Loucy (cell line): ENCODE measurements at regions not wholly inside any gene's neighbourhood (a gene's known extent, or its start where the extent isn't known, plus 50 kb on each side); places are given as distances from the start of the nearest gene placed in this dataset.

ENCODE experiments used
- H2AFZ ChIP-seq: fragments of 200-600 bp; sonication (generic); 2 replicates; pipeline ENCODE4 v1.6.0; 2016; ENCODE audit warnings: antibody characterized with exemption, mild to moderate bottlenecking, low read length, moderate library complexity
- H3F3A ChIP-seq: fragments of 200-600 bp; 2 replicates; pipeline ENCODE4 v1.6.0; 2016; ENCODE audit warnings: antibody characterized with exemption, low read depth, mild to moderate bottlenecking
- H3K27me3 ChIP-seq: fragments of 200-600 bp; sonication (generic); 2 replicates; pipeline ENCODE4 v1.6.1; 2014; ENCODE audit warnings: low read length, mild to moderate bottlenecking; ENCODE audit not compliant: insufficient read depth, poor library complexity, severe bottlenecking
- H3K36me3 ChIP-seq: fragments of 200-600 bp; sonication (generic); 2 replicates; pipeline ENCODE4 v1.6.1; 2016; ENCODE audit warnings: low read length; ENCODE audit not compliant: insufficient read depth
- H3K4me1 ChIP-seq: fragments of 200-600 bp; sonication (generic); 2 replicates; pipeline ENCODE4 v1.5.1; 2014; ENCODE audit warnings: low read length, mild to moderate bottlenecking; ENCODE audit not compliant: insufficient read depth, poor library complexity, severe bottlenecking
- H3K4me2 ChIP-seq: fragments of 200-600 bp; sonication (generic); 2 replicates; pipeline ENCODE4 v1.6.0; 2014; ENCODE audit warnings: antibody characterized with exemption, low read length, low read depth, mild to moderate bottlenecking; ENCODE audit not compliant: poor library complexity, severe bottlenecking
- H3K4me3 ChIP-seq: fragments of 200-600 bp; sonication (generic); 2 replicates; pipeline ENCODE4 v1.5.1; 2014; ENCODE audit warnings: low read length, mild to moderate bottlenecking, mixed read lengths; ENCODE audit not compliant: poor library complexity, severe bottlenecking
- H3K79me2 ChIP-seq: fragments of 200-600 bp; sonication (generic); 2 replicates; pipeline ENCODE4 v1.6.1; 2014; ENCODE audit warnings: low read length; ENCODE audit not compliant: insufficient read depth
- H3K9ac ChIP-seq: fragments of 200-600 bp; sonication (generic); 2 replicates; pipeline ENCODE4 v1.6.0; 2014; ENCODE audit warnings: mild to moderate bottlenecking, low read depth, low read length, moderate library complexity; ENCODE audit not compliant: poor library complexity, severe bottlenecking
- H3K9me2 ChIP-seq: fragments of 200-600 bp; sonication (generic); replicated peaks from 2 replicates; pipeline ENCODE4 v1.6.1; 2016; ENCODE audit warnings: low read depth, low read length, mixed read lengths
- H3K9me3 ChIP-seq: fragments of 200-600 bp; sonication (generic); 2 replicates; pipeline ENCODE4 v1.6.1; 2014; ENCODE audit warnings: mild to moderate bottlenecking, antibody characterized with exemption, low read length, low read depth; ENCODE audit not compliant: insufficient read depth
- H4K20me1 ChIP-seq: fragments of 200-600 bp; sonication (generic); 2 replicates; pipeline ENCODE4 v1.6.0; 2014; ENCODE audit warnings: antibody characterized with exemption, low read length, mild to moderate bottlenecking; ENCODE audit not compliant: insufficient read depth, poor library complexity, severe bottlenecking
- EZH2phosphoT487 ChIP-seq: fragments of 200-600 bp; IDR thresholded peaks from 2 replicates; pipeline ENCODE4 v1.6.1; 2018; ENCODE audit warnings: antibody characterized with exemption, mild to moderate bottlenecking, moderate library complexity, borderline replicate concordance
- TF ChIP-seq, protein P1 (sequence below): fragments of 200-600 bp; sonication (generic); conservative IDR thresholded peaks from 2 replicates; pipeline ENCODE4 v1.5.1; 2014; ENCODE audit warnings: mild to moderate bottlenecking, antibody characterized with exemption, low read length

GRCh38 chr10:52683776-52684175 lies 88.8 kb downstream of the MBL2 start:
- H3K79me2 ChIP-seq: no peaks in the 10 kb centered on the region
- no peaks in the 10 kb centered on the region for H3K9me2 ChIP-seq
- no peaks in the 10 kb centered on the region for H3K27me3 ChIP-seq
- TF ChIP-seq, protein P1, sequence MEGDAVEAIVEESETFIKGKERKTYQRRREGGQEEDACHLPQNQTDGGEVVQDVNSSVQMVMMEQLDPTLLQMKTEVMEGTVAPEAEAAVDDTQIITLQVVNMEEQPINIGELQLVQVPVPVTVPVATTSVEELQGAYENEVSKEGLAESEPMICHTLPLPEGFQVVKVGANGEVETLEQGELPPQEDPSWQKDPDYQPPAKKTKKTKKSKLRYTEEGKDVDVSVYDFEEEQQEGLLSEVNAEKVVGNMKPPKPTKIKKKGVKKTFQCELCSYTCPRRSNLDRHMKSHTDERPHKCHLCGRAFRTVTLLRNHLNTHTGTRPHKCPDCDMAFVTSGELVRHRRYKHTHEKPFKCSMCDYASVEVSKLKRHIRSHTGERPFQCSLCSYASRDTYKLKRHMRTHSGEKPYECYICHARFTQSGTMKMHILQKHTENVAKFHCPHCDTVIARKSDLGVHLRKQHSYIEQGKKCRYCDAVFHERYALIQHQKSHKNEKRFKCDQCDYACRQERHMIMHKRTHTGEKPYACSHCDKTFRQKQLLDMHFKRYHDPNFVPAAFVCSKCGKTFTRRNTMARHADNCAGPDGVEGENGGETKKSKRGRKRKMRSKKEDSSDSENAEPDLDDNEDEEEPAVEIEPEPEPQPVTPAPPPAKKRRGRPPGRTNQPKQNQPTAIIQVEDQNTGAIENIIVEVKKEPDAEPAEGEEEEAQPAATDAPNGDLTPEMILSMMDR: no peak
- TF ChIP-seq EZH2phosphoT487: no peak
- H3K36me3 ChIP-seq: no peaks in the 10 kb centered on the region
- no peaks in the 10 kb centered on the region for H3K4me1 ChIP-seq
- H3K4me3 ChIP-seq: no peak overlapping the region
- H3K9me3 ChIP-seq: no peaks in the 10 kb centered on the region
- H3K9ac ChIP-seq: no peak overlapping the region
- H3K4me2 ChIP-seq: no peak overlapping the region
- H4K20me1 ChIP-seq: no peaks in the 10 kb centered on the region
- no peak overlapping the region for H2AFZ ChIP-seq
- no peaks in the 10 kb centered on the region for H3F3A ChIP-seq

DNA sequence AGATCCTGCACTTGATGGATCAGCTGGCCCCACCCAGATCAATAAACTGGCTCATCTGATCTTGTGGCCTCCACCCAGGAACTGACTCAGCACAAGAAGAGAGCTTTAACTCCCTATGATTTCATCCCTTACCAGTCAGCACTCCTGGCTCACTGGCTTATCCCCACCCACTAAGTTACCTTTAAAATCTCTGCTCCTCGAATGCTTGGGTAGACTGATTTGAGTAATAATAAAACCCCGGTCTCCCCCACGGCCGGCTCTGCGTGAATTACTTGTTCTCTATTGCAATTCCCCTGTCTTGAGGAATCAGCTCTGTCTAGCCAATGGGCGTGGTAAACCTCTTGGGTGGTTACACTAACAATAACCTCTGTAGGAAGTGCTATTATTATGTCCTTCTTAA lies 83.7 kb downstream of the MBL2 start:
- no peaks in the 10 kb centered on the region for H3K27me3 ChIP-seq
- H3K36me3 ChIP-seq: no peaks in the 10 kb centered on the region
- H3F3A ChIP-seq: no peaks in the 10 kb centered on the region
- no peak overlapping the region for H2AFZ ChIP-seq
- no peaks in the 10 kb centered on the region for H3K79me2 ChIP-seq
- H3K4me2 ChIP-seq: no peak overlapping the region
- H3K4me3 ChIP-seq: no peak overlapping the region
- no peak overlapping the region for H3K9ac ChIP-seq
- no peaks in the 10 kb centered on the region for H3K4me1 ChIP-seq
- TF ChIP-seq EZH2phosphoT487: no peak
- TF ChIP-seq, protein P1: no peak
- H4K20me1 ChIP-seq: no peaks in the 10 kb centered on the region
- H3K9me3 ChIP-seq: no peaks in the 10 kb centered on the region
- H3K9me2 ChIP-seq: no peaks in the 10 kb centered on the region

- no peaks in the 10 kb centered on the region for H3F3A ChIP-seq
Measured at GRCh38 chr10:52696232-52696631, 76.4 kb downstream of the MBL2 start.

More at GRCh38 chr10:52696232-52696631, 76.4 kb downstream of the MBL2 start:
- H4K20me1 ChIP-seq: no peaks in the 10 kb centered on the region
- no peaks in the 10 kb centered on the region for H3K9me2 ChIP-seq
- no peaks in the 10 kb centered on the region for H3K9me3 ChIP-seq
- no peaks in the 10 kb centered on the region for H3K36me3 ChIP-seq
- H3K4me1 ChIP-seq: no peaks in the 10 kb centered on the region
- no peak overlapping the region for H3K4me2 ChIP-seq
- H2AFZ ChIP-seq: no peak overlapping the region
- H3K9ac ChIP-seq: no peak overlapping the region
- no peak for TF ChIP-seq EZH2phosphoT487
- TF ChIP-seq, protein P1: no peak
- no peak overlapping the region for H3K4me3 ChIP-seq
- no peaks in the 10 kb centered on the region for H3K27me3 ChIP-seq
- no peaks in the 10 kb centered on the region for H3K79me2 ChIP-seq
